Glomerular endothelial cell (primary cell): ENCODE measurements at regions not wholly inside any gene's neighbourhood (a gene's known extent, or its start where the extent isn't known, plus 50 kb on each side); places are given as distances from the start of the nearest gene placed in this dataset.
"Not testable (repeated sequence)": the region's sequence is repeated elsewhere in the genome, so short reads cannot be mapped to it uniquely, and the experiment has no call there.

Experiments used
- DNase-seq: peaks from one replicate; pipeline ENCODE4 v3.0.0-alpha.2; 2011; ENCODE audit warnings: low read depth, low spot score; ENCODE audit errors: extremely low read depth

DNA sequence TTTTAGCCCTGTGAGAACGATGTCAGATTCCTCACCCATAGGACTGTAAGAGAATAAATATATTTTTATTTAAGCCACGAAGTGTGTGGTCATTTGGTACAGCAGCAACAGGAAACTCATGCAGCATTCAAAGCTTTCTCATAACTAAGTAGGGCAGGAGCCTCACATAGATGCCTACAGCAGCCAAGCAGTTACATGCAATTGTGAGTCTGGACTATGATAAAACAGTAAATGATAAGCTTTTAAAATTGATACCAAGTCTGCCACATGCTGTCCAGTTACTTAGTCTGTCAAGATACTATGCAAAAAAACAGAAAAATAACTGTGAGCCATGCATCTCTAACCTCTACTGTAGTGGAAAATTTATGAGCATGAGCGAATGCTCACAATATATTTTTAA lies 359.6 kb downstream of the HS3ST1 start:
- no peak for DNase-seq

DNA sequence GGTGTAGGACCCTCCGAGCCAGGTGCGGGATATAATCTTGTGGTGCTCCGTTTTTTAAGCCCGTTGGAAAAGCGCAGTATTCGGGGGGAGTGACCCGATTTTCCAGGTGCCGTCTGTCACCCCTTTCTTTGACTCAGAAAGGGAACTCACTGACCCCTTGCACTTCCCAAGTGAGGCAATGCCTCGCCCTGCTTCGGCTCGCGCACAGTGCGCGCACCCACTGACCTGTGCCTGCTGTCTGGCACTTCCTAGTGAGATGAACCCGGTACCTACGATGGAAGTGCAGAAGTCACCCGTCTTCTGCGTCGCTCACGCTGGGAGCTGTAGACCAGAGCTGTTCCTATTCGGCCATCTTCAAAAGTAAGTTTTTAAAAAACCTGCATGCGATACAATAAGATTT lies 362.1 kb downstream of the HS3ST1 start:
- not testable (repeated sequence) for DNase-seq

DNA sequence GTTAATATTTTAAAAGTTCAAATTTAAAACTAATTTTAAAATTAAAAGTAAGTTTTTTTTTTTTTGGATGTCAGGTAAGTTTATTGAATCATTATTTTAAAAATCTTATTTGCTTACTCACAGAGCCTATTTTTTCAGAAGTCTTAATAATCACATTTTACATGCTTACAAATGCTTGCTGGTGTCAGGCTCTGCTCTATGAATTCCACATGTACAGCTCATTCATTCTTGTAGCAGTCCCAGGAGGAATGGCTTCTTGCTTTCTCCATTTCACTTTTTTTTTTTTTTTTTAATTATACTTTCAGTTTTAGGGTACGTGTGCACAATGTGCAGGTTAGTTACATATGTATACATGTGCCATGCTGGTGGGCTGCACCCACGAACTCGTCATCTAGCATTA lies 368.1 kb downstream of the HS3ST1 start:
- DNase-seq, result not testable (repeated sequence)

DNA sequence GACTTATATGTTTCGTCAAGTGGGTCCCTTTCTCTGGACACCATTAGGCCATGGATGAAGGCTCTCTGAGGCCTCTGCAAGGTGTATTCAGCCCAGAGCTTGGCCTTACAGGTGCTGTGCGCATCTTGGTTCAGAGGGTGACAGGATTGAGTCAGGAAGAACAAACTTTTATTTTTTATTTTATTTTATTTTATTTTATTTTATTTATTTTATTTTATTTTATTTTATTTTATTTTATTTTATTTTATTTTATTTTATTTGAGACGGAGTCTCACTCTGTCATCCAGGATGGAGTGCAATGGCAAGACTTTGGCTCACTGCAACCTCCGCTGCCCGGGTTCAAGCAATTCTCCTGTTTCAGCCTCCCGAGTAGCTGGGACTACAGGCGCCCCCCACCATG lies 370.4 kb upstream of the CLNK start:
- not testable (repeated sequence) for DNase-seq

DNA sequence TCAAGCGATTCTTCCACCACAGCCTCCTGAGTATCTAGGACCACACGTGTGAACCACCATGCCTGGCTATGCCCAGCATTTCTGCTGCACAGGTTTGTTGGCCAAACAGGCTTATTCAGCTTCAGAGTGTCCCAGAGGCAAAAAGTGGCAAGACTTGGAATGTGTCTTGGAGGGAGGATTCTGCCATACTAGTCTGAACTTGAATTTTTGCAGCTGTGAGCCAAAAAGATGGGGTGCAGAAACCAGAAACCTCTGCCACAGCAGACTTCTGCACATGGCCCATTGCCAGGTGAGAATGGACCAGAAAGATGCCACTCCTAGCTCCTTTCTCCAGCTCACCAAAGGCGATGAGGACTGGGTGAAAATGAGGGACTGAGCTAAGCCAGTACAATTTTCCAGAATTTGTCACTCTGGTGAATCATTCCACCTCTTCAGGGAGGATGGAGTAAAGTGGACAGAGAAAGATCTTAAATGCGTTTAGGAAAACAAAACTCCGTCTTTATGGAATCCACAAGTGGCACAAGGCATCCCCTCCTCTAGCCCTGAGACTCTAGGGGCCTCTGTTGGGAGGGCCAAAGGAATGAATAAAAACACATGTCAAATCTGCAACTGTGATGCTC lies 369.1 kb upstream of the CLNK start:
- no peak for DNase-seq

DNA sequence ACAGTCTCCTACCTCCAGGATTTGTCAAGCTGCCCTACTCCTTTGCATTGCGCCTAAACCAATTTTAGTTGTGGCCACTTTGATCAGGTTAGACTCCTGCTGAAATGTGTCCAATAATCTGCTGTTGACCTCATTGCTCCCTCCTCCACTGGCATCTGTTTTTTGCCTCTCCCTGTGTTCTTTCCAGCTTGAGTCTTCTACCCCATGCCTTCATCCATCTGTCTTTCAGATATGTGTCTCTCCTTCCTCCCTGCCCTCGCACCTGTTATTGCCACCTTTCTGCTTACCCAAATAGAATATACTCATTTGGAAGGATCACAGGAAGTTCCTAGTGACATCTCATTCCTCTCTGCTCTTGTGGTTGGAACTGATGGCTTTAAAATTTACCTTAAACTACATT lies 366.6 kb upstream of the CLNK start:
- no peak for DNase-seq

DNA sequence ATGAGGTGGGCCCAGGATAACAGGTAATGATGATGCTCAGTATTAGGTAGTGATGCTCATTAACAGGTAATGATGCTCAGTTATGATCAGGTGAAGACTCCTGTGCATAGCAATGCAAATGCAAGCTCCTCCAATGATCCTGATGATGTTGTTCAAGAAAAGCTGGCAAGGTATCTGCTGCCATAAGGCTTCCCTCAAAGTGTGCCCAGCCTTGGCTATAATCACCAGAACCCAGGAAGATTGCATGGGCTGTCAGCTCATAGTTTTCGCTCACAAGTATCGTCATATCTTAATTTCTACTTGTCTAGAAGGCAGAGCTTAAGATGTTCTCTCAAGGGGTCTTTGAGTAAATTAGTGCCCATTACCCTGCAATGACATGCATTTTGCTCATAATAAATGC lies 366.2 kb upstream of the CLNK start:
- no peak for DNase-seq

DNA sequence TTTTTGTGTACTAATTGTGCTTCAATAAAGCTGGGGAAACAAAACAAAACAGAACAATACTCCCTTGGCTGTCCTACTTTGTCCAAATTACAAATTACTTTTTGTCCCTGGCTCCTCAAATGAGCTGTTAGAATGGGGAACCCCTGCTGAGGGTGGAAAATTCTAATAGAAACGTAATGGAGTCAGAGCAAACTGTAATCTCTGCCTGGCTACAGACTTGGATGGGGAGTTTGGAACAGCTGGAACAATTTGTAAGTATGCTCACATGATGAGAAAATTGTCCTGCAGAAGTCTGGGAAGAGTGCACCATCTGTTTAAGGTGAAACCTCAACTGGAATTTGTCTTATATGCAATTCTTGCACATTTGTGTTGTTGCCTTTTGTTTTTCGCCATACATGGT lies 364.4 kb upstream of the CLNK start:
- DNase-seq, result no peak

DNA sequence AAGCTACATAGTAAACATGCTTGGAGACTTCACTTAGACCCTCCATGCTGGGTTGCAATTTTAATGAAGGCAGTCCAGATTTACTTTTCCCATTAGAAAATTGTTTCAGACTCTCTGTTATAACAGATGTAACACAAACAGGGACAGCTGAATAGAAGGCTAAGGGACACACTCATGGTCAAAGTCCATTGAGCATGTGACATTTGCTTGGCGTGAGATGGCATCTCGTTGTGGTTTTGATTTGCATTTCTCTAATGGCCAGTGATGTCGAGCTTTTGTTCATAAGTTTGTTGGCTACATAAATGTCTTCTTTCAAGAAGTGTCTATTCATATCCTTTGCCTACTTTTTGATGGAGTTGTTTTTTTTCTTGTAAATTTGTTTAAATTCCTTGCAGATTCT lies 358.2 kb upstream of the CLNK start:
- DNase-seq, result no peak

DNA sequence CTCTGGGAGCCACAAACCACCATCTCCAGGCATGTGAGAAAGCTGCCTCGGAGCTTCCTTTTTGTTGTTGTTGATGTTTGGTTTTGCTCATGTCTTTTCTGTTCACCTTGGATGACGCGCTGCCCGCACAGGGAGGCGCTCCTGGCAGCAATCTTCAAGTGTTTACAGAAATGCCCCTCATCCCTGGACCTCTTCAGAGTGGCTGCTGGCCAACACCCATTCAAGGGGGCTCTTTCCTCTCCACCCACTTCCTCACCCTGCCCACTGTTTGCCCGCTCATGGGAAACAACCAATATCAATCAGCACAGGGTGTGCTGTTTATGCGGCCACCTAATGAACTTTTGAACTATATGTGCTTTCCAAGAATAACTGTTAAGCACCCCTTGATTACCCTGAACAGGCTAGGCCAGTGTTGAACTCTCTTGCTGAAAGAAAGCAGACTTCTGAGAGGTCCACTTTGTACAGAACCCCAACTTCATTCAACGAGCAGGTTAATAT lies 355.1 kb upstream of the CLNK start:
- DNase-seq, result no peak

DNA sequence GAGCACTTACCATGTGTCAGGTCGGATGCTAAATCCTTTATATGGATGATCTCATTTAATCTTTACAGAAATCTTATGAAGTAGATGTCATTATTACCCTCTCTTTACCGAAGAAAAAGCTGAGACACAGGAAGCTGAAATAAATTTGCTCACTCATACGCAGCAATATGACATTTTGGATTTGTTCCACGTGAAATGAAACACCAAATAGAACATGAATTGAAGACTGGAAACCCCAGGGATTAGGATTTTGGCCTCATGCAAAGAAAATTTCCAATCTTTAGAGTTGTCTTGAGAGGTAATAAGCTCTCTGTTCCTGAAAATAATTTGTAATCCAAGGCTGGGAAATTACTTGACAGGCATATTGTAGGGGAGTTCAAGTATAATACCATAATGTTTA lies 354.4 kb upstream of the CLNK start:
- DNase-seq, result no peak

DNA sequence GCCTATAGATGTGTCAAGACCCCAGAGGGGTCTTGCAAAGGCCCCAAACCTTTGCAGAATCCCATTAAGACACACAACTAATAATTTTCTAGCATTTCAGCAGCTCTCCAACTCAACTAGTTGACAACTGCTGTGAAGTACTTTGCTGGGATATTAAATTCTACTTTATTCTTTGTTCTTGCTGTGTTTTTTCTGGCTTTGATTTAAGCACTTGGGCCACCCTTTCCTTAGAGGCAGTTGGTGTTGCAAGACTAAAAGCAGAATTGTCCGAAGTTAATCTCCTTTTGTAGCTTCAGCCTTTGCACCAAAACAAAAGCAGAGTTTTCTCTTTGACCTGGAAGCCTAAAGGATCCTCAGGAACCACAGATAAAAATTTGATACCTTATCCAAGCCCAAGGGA lies 353.1 kb upstream of the CLNK start:
- no peak for DNase-seq

DNA sequence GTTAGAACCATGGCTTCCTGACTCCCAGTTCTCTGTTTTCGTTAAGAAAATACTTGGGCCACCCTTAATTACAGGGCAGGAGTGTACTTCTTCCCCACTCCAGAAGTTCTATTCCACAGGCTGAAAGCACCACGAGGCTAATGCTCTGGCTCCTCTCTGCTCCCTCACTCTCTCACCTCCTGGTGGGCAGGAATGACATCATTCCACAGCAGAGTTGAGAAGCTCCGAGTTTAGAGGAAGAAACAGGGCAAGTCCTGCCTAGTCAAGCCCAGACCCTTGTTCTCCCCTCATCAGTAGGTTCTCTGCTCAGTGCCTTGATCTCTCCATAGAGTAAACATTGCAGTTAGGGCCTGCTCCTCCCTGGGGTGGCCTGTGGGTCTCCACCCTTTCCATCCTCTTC lies 343.8 kb upstream of the CLNK start:
- no peak for DNase-seq

DNA sequence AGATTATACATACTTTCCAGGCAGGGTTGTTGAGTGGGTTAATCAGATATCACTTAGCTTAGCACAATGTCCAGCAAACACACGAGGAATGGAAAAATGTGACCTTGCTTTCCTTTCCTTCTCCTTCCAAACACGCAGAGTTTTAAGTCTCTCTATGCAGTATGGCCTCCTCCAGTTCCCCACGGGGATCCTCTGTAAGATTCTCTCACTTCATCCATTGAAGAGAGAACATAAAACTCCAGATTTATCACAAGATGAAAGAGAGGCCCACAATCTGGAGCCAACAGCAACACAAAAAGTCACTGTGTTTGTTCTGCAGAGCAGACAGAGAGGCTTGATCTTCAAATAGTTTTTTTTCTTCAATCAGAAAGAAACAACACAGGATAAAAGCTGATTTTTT lies 336.8 kb upstream of the CLNK start:
- no peak for DNase-seq

DNA sequence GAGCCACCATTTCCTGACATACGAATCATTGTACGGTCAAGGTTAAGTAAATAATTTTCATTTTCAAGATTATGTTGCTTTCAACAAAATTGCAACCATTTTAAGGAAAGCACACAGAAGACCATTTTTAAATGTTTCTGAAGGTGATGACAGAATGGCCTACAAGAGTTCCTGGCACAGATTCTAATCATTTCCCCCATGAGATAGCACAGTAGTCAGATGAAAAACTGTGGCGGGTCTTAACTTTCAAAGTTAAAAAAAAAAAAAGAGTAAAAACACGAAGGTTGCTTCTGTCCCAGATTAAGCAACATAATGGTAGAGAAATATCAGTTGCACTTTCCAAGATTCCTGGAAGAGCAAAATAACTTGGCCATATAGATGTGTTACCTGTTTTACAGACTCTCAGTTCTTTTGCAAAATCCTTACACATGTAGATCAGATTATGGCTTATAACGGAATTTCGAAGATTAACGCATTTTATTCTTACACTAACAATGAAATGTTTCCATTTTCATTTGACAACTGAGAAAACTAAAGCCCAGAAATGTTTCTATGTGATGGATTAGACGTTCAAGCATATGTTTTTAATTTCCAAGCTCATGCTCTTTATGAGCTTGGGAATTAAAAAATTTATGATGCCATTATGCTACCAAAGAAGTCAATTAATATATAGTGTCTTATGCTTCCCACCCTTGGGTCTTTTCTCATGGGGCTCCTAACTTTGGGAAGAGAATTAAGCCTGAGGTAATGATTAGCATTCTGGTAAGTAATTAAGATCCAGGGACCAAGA lies 335.1 kb upstream of the CLNK start:
- DNase-seq, result no peak

DNA sequence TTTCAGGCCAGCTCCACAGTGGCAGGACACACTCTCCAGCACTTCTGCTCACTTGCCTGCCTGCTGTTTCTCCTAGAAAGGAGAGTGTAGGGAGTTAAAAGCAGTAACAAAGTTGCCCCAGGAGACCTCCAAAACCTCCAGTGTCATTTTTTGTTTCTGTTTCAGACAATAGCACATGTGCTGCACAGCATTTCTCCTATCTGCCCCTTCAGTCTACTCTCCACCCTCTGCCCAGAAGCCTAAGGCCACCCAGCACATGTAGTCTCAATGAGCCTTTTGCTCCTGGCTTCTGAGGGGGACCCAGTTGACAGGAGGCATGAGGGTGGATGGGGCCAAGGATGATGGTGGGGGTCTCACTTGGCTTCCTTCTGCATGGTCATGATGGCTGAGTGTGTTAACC lies 329.6 kb upstream of the CLNK start:
- no peak for DNase-seq

DNA sequence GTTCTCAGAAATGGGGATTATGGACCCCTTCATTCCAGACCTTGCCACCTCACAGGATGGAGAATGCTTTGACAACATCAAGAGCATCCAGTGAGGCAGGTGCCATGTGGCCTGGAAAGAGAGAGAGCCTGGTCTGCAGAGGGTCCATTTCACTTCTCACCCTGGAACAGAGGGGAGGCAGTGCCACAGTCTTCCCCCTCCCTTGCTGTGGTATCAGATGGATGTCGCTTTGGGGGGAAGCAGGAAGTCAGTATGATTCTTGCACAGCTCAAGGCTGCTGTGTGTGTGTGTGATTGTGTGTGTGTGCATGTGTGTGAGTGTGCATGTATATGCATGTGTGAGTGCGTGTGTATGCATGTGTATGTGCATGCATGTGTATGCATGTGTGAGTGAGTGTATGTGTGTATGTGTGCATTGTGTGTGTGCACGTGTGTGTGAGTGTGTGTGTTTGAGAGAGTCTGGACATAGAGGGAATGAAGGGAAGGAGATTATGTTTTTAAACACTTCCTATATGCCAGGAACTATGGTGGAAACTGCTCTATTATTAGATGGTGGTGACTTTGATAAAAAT lies 328.6 kb upstream of the CLNK start:
- DNase-seq, result no peak

DNA sequence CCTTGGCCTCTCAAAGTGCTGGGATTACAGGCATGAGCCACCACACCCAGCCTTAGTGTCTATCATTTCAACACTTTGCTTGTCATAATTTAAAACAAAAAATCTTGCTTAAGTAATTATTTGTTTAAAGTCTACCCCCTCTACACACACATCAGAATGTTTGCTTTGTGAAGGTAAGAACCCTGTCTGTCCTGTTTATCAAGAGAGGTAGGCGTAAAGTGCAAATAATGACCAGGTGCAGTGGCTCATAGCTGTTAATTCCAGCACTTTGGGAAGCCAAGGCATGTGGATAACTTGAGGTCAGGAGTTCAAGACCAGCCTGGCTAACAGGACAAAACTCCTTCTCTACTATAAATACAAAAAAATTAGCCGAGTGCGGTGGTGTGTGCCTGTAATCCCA lies 326.7 kb upstream of the CLNK start:
- no peak for DNase-seq

DNA sequence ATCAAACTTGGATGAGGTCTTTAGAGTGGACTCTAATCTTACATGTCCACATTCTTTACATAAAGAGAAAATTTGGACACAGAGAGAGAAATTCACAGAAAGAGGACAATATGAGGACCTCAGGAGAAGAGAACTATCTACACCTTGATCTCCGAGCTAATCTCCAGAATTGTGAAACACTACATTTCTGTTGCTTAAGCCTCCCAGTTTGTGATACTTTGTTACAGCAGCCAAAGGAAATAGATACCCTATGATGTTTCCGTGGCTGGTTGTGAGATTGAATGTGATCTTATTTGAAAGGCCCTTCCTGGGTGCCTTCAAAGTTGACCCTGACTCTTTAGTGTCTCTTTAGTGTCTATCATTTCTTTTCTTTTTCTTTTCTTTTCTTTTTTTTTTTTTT lies 326.1 kb upstream of the CLNK start:
- no peak for DNase-seq

DNA sequence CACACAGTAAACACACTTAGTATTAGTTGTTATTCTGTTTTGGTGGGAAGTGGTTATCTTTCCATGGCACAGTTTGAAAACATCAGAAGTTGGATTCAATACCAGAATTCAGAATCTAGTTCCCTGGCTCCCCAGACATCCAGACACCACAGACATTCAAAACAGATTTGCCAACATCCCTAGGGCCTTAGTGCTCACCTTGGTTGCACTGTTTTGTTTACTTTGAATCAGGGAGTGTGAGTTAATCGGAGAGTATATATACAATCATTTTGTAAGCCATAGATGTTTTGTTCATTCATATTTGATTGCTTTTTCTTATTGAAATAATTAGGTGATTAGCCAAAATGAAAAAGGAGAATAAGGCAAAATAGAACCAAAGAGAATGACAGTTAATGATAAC lies 324.7 kb upstream of the CLNK start:
- DNase-seq, result no peak

DNA sequence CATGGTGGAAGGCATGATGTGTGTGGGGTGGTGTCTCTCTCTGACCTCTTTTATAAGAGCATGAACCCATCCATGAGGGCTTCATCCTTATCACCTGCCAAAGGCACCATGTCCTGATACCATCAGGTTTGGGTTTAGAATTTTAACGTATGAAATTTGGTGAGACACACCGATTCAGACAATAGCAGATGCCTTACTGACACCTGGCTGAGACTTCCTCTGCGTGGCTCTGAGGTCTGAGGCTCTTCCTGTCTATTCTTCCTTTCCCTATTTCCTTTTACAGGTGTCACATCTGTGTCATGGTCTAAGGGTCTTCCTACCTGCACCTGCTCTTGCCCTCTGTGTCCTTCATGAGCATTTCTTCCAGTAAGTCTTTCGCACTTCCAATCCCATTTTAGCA lies 320.7 kb upstream of the CLNK start:
- DNase-seq, result no peak

DNA sequence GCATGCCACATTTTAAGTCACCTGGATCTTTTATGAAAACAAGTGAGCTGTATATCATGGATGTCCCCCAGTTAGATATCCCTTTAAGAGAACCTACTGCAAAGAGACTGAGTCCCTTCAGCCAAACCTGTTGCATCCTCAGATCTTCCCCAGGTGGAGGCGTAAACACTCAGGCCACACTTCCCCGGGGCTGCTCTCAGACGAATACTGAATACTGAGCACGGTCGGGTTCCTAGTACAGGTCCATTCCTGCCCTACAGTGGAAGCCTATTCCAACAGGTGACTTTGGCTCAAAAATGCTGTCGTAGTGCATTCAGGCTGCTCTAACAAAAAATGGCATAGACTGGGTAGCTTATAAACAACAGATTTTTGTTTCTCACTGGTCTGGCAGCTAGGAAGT lies 320.2 kb upstream of the CLNK start:
- no peak for DNase-seq
